ENCODE measurements at regions not wholly inside any gene's neighbourhood (a gene's known extent, or its start where the extent isn't known, plus 50 kb on each side); places are given as distances from the start of the nearest gene placed in this dataset.
A peak's percentile ranks its signal among the peaks of the same experiment; 100 is the strongest.

DNA sequence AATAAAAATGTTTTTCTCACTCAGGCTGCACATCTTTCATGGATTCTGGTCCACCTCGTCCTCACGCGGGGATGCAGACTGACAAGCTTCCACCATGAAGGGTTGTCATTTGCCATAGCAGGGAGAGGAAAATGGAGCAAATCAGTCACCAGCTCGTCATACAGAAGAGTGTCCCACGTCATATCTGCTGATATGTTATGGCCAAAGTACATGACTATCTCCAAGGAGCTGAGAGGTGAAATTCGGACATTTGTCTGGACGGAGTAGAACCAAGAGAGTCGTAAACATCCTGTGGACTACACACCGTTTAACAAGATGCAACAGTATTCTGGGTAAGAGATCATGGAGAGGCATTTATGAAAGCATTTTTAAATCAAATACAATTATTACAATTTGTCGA, 75.3 kb upstream of the MYOCD start:
- H3K36me3 Mint-ChIP-seq (ENCODE audit: insufficient read depth, unreplicated experiment) = no peaks in the 10 kb centered on the region
- TF ChIP-seq, protein P1, sequence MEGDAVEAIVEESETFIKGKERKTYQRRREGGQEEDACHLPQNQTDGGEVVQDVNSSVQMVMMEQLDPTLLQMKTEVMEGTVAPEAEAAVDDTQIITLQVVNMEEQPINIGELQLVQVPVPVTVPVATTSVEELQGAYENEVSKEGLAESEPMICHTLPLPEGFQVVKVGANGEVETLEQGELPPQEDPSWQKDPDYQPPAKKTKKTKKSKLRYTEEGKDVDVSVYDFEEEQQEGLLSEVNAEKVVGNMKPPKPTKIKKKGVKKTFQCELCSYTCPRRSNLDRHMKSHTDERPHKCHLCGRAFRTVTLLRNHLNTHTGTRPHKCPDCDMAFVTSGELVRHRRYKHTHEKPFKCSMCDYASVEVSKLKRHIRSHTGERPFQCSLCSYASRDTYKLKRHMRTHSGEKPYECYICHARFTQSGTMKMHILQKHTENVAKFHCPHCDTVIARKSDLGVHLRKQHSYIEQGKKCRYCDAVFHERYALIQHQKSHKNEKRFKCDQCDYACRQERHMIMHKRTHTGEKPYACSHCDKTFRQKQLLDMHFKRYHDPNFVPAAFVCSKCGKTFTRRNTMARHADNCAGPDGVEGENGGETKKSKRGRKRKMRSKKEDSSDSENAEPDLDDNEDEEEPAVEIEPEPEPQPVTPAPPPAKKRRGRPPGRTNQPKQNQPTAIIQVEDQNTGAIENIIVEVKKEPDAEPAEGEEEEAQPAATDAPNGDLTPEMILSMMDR (IDR thresholded peaks at IDR 0.05; ENCODE audit: unreplicated experiment) = no peak
- no peak for DNase-seq
- no peak overlapping the region for H3K4me3 Mint-ChIP-seq (ENCODE audit: low read depth, unreplicated experiment)
- CTCF ChIA-PET = no interaction called here
- H3K9me3 Mint-ChIP-seq (ENCODE audit: low read depth, unreplicated experiment) = no peaks in the 10 kb centered on the region
- BruUV-seq (replicated peaks) = no TSS peak
- intact Hi-C loops (cut with micrococcal nuclease; ENCODE audit: unreplicated experiment) = no loop called here
- no peaks in the 10 kb centered on the region for H3K27me3 Mint-ChIP-seq (ENCODE audit: unreplicated experiment)
- H3K4me1 Mint-ChIP-seq (ENCODE audit: low read depth, unreplicated experiment) = peaks cover 11% of the 10 kb centered on the region
- no peak overlapping the region for H3K27ac Mint-ChIP-seq (ENCODE audit: unreplicated experiment)

DNA sequence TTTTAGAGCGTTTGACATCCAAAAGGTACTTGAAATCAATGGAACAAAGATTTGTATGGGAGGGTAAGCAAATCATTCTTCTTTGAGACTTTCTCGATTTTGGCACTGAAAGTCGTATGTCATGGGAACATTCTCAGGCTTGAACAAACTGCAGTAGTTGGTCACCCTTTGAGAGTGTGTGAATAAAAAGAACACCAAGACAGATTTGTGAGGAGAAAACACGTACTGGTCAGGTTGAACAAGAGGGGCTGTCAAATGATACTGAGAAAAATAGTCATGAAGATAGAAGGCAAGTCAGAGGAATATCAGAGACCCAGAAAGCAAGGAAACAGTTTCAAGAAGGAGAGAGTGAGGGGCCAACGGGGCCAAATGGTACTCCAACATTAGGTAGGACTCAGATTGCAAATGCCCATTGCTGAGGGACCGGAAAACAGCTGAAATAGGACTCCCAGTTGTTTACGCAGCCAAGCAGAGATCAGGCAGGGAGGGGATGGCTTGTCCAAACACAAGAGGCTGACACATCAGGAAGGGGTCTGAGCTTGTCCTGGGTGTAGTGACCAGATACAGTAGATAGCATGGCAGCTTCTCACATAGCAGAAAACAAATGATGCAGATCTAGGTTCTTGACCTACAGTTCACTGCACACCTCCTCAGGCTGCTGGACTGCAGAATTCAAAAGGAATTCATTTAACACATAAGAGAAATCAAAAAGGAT, 74.5 kb upstream of the MYOCD start:
- Mint-ChIP-seq H3K4me1 (ENCODE audit: low read depth, unreplicated experiment) (peaks cover 11% of the 10 kb centered on the region), H3K9me3 (ENCODE audit: low read depth, unreplicated experiment) (no peaks in the 10 kb centered on the region), H3K27me3 (ENCODE audit: unreplicated experiment) (no peaks in the 10 kb centered on the region), H3K36me3 (ENCODE audit: insufficient read depth, unreplicated experiment) (no peaks in the 10 kb centered on the region), H3K4me3 (ENCODE audit: low read depth, unreplicated experiment) (no peak overlapping the region), H3K27ac (ENCODE audit: unreplicated experiment) (no peak overlapping the region)
- CTCF ChIA-PET = no interaction called here
- TF ChIP-seq, protein P1 (IDR thresholded peaks at IDR 0.05; ENCODE audit: unreplicated experiment) = no peak
- intact Hi-C loops (cut with micrococcal nuclease; ENCODE audit: unreplicated experiment) = no loop called here
- no peak for DNase-seq
- BruUV-seq (replicated peaks) = no TSS peak

DNA sequence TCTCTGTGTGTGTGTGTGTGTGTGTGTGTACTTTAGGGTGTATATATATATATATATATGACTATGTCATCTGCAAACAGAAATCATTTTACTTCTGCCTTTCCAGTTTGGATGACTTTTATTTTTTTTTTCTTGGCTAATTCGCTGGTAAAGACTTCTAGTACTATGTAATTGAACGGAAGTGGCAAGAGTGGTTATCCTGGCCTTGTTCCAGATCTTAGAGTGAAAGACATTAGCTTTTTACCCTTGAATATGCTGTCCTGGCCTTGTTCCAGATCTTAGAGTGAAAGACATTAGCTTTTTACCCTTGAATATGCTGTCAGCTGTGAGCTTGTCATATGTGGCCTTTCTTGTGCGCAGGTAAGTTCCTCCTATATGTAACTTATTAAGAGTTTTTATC, 72.7 kb upstream of the MYOCD start:
- TF ChIP-seq, protein P1 (IDR thresholded peaks at IDR 0.05; ENCODE audit: unreplicated experiment) = no peak
- CTCF ChIA-PET = interaction anchor here (0.6 kb wide), 1 partner anchor 616 kb away, joined by 4 read pairs; no protein-coding TSS in a partner anchor
- Mint-ChIP-seq H3K27ac (ENCODE audit: unreplicated experiment) (no peak overlapping the region), H3K27me3 (ENCODE audit: unreplicated experiment) (no peaks in the 10 kb centered on the region), H3K4me1 (ENCODE audit: low read depth, unreplicated experiment) (peaks cover 11% of the 10 kb centered on the region), H3K9me3 (ENCODE audit: low read depth, unreplicated experiment) (no peaks in the 10 kb centered on the region), H3K36me3 (ENCODE audit: insufficient read depth, unreplicated experiment) (no peaks in the 10 kb centered on the region), H3K4me3 (ENCODE audit: low read depth, unreplicated experiment) (no peak overlapping the region)
- DNase-seq = peak; percentile 2
- no TSS peak for BruUV-seq (replicated peaks)
- intact Hi-C loops (cut with micrococcal nuclease; ENCODE audit: unreplicated experiment) = no loop called here

DNA sequence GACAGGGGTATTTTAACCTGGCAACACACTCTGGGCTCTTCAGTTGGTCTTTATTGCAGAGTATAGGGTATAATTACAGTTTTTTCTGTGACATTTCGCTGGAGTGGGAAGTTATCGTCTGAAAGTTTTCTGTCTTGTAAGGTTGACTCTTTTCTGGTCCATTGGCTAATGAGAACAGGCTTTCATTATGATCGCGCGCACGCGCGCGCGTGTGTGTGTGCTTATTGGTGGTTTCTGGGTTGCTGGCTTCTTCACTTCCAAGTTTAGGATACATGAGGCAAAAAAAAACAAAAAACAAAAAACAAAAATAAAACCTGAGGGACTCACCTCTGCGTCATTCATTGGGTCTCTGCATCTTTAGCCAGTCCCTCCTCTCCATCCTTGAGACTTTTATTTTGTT, 68.7 kb upstream of the MYOCD start:
- no TSS peak for BruUV-seq (replicated peaks)
- Mint-ChIP-seq H3K4me3 (ENCODE audit: low read depth, unreplicated experiment) (no peak overlapping the region), H3K36me3 (ENCODE audit: insufficient read depth, unreplicated experiment) (no peaks in the 10 kb centered on the region), H3K27me3 (ENCODE audit: unreplicated experiment) (no peaks in the 10 kb centered on the region), H3K27ac (ENCODE audit: unreplicated experiment) (no peak overlapping the region), H3K4me1 (ENCODE audit: low read depth, unreplicated experiment) (peaks cover 11% of the 10 kb centered on the region), H3K9me3 (ENCODE audit: low read depth, unreplicated experiment) (no peaks in the 10 kb centered on the region)
- TF ChIP-seq, protein P1 (IDR thresholded peaks at IDR 0.05; ENCODE audit: unreplicated experiment) = no peak
- CTCF ChIA-PET = no interaction called here
- intact Hi-C loops (cut with micrococcal nuclease; ENCODE audit: unreplicated experiment) = no loop called here
- no peak for DNase-seq
